ENCODE measurements at regions not wholly inside any gene's neighbourhood (a gene's known extent, or its start where the extent isn't known, plus 50 kb on each side); places are given as distances from the start of the nearest gene placed in this dataset.
"Not testable (repeated sequence)": the region's sequence is repeated elsewhere in the genome, so short reads cannot be mapped to it uniquely, and the experiment has no call there.

- not testable (repeated sequence) for DNase-seq
These were observed 77.9 kb downstream of the NR4A2 start for GRCh38 chr2:156254637-156255067.

GRCh38 chr2:156253765-156254164, 78.8 kb downstream of the NR4A2 start:
- DNase-seq = no peak

- no peak for DNase-seq
These were observed 89.6 kb downstream of the NR4A2 start for GRCh38 chr2:156242874-156243273.

GRCh38 chr2:156237558-156237957, 95.0 kb downstream of the NR4A2 start:
- no peak for DNase-seq

- no peak for DNase-seq
These were observed 102.7 kb downstream of the NR4A2 start for GRCh38 chr2:156229724-156230362.

- not testable (repeated sequence) for DNase-seq
These were observed 109.2 kb downstream of the NR4A2 start for GRCh38 chr2:156223328-156223727.

GRCh38 chr2:156221703-156222102, 110.8 kb downstream of the NR4A2 start:
- DNase-seq = no peak

- DNase-seq = no peak
These were observed 112.9 kb downstream of the NR4A2 start for GRCh38 chr2:156219491-156220100.

GRCh38 chr2:156215656-156216055, 116.9 kb downstream of the NR4A2 start:
- DNase-seq = no peak

- no peak for DNase-seq
These were observed 121.2 kb downstream of the NR4A2 start for GRCh38 chr2:156211318-156211717.

GRCh38 chr2:156206355-156206754, 126.2 kb downstream of the NR4A2 start:
- no peak for DNase-seq

GRCh38 chr2:156199588-156199987, 132.9 kb downstream of the NR4A2 start:
- DNase-seq = no peak

- DNase-seq = no peak
These were observed 136.5 kb downstream of the NR4A2 start for GRCh38 chr2:156196031-156196430.

- no peak for DNase-seq
These were observed 140.1 kb downstream of the NR4A2 start for GRCh38 chr2:156192468-156192867.

- DNase-seq = no peak
These were observed 141.0 kb downstream of the NR4A2 start for GRCh38 chr2:156191527-156191926.

GRCh38 chr2:156190517-156190916, 142.0 kb downstream of the NR4A2 start:
- no peak for DNase-seq

GRCh38 chr2:156189584-156189983, 142.9 kb downstream of the NR4A2 start:
- no peak for DNase-seq

GRCh38 chr2:156189143-156189542, 143.4 kb downstream of the NR4A2 start:
- DNase-seq = no peak

GRCh38 chr2:156182132-156182531, 150.4 kb downstream of the NR4A2 start:
- DNase-seq = no peak

GRCh38 chr2:156181208-156181607, 151.3 kb downstream of the NR4A2 start:
- no peak for DNase-seq

GRCh38 chr2:156177654-156178053, 154.9 kb downstream of the NR4A2 start:
- DNase-seq = no peak

GRCh38 chr2:156175946-156176345, 156.6 kb downstream of the NR4A2 start:
- no peak for DNase-seq

- no peak for DNase-seq
These were observed 161.6 kb downstream of the NR4A2 start for GRCh38 chr2:156170929-156171328.

GRCh38 chr2:156165742-156166141, 166.8 kb downstream of the NR4A2 start:
- DNase-seq = no peak

Data from activated naive CD4-positive, alpha-beta T cell treated with anti-CD3 and anti-CD28 coated beads, Interleukin-2, amount 50 U/mL, for 16 hours (primary cell).